Inflammatory macrophage (primary cell): ENCODE measurements at regions not wholly inside any gene's neighbourhood (a gene's known extent, or its start where the extent isn't known, plus 50 kb on each side); places are given as distances from the start of the nearest gene placed in this dataset.
A peak's percentile ranks its signal among the peaks of the same experiment; 100 is the strongest.
"Not testable (repeated sequence)": the region's sequence is repeated elsewhere in the genome, so short reads cannot be mapped to it uniquely, and the experiment has no call there.

ENCODE experiments used
- DNase-seq, 2 donors: peaks; one replicate each; pipeline ENCODE4 v3.0.0-alpha.2; 2020 to 2022

DNA sequence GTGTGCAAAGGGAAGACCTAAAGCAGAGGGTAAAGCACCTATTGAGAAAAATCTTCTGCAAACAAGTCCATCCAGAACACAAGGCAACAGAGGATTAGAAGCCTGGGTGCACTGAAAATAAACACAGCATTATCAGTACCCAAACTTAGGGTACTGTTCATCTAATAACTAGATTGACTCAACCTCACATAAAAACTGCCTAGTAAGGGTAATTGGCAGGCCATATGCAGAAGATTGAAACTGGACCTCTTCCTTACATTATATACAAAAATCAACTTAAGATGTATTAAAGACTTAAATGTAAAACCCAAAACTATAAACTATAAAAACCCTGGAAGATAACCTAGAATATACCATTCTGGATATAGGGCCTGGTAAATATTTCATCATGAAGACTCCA lies 91.2 kb upstream of the SIRPG start:
- DNase-seq, result no peak

DNA sequence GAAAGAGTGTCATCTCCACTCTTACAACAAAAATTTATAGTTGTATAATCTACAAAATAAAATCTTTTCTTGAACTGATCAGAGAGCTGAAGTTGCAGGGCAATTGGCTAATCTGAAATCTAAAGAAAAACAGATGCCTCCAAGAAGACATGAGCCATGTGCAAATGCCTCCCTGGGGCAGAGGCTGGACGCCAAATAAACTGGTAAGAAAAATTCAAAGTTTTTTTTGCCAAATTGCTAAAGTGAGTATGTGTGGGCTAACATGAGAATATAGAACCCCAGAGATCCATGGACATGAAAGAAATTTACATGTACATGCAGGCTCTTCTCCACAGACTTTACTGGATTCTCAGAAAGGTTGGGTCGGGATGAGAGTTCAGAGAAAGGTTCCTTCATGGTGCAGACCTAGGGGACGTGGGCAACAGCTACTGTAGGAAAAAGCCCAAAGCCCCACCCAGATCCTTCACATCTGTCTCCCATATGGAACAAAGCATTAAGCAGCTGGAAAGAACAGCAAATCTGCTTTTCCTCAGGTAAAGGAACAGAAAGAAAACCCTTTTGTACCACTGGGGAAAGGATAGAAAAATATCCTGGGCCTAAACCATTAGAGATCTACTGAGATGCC lies 90.5 kb upstream of the SIRPG start:
- no peak for DNase-seq

DNA sequence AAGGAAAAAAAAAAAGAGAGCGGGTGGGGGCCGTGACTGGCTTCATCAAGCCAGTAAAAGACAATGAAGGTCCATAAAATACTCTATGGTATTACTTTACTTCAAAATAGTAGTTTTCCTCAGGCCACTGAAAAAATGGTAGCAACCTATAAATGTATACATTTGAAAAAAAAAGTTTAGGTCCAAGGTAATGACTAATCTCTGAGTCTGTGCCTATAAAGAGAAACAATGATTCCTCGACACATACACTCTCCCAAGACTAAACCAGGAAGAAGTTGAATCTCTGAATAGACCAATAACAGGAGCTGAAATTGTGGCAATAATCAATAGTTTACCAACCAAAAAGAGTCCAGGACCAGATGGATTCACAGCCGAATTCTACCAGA lies 84.5 kb upstream of the SIRPG start:
- not testable (repeated sequence) for DNase-seq

DNA sequence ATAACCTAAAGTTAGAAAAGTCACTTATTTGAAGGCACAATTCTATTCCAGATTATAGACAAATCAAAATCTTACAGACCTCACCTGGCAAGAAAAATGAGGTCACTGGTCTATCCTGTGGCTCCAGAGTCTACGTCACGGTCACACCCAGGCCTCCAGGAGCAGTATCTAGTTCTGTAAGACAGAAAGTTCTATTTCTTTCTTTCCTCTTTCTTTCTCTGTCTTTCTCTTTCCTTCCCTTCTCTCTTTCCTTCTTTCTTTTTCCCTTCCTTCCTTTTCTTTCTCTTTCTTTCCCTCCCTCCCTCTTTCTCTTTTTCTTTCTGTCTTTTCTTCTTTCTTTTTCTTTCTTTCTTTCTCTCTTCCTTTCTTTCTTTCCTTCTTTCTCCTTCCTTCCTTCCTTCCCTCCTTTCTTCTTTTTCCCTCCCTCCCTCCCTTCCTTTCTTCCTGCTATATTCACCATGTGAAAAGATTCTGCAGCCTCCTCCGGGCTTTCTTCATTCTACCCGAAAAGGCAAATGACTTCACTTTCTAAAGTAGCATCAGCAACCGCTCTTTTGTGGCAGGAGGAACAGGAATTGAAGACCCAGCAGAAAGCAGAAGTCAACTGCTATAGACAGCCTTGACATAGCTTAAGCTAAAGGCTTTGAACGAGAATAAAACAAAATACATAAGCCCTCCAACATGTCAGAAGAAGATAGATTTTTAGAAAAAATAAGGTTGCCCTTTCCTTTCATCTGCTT lies 83.9 kb upstream of the SIRPG start:
- peak; percentile 80 to 84 for DNase-seq

DNA sequence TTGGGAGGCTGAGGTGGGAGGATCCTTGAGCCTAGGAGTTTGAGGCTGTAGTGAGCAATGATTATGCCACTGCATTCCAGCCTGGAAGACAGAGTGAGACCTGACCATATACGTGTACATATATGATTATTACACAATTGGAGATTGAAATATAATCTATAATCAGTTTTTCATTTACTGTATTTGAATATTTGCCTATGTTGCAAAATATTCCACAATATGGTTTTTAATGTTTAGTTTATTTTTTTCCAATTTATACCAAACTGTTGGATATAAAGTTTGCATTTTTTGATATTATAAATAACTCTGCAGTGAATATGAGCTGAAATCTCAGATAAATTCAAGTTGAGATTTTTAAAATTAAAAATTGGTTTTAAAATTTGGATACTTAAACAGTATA lies 79.6 kb upstream of the SIRPG start:
- DNase-seq, result no peak

DNA sequence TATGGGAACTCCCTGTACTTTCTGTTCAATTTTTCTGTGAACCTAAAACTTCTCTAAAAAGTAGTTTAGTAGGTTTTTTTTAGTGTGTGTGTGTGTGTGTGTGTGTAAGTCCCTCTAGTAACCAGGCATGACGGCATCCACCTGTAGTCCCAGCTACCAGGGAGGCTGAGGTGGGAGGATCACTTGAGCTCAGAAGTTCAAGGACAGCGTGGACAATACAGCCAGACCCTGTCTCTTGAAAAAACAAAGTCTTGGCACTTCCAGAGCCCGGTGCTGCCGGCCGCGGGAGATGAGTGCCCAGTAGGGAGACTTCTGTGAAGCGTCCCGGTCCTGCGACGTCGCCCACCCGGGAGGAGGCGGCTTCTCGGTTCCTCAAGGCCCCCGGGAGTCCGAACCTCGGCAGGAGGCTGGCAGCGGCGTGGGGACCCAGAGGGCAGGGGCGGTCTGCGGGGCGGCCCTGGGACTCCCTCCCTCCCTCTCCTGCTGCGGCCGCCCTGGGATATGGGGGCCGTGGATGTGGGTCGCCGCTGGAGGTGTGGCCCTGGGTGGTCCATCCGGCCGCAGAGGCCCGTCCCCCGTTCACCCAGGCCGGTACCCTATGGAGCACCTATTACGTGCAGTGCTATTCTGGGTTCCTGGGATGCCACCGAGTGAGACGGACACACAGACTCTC lies 78.0 kb upstream of the SIRPG start:
- DNase-seq, result no peak

DNA sequence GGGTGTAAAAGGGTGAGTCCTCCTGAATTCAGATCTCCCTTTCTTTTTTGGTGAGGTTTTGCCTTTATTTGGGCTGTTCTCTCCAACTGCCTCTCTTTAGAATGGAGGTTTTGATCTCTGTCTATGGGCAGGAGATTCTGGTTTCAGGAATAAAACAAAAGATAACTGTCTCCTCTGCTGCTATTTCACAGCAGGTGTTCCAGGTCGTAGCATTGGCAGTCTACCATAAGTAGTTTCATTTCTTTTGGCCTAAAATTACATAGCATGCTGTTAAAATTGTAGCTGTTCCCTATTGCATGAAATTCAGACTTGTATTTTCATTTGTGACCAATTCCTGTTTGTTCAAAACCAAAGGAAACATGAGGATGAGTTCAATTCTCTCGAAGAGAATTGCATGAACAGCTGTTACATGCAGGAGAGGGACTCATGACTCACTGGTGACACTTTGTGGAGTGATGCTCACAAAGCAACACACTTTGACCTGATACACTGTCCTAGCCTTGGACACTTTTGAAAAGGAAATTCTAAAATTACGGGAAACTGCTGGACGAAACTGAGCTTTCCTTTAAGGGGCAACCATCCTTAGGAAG lies 76.8 kb upstream of the SIRPG start:
- peak; percentile 60 to 71 for DNase-seq

DNA sequence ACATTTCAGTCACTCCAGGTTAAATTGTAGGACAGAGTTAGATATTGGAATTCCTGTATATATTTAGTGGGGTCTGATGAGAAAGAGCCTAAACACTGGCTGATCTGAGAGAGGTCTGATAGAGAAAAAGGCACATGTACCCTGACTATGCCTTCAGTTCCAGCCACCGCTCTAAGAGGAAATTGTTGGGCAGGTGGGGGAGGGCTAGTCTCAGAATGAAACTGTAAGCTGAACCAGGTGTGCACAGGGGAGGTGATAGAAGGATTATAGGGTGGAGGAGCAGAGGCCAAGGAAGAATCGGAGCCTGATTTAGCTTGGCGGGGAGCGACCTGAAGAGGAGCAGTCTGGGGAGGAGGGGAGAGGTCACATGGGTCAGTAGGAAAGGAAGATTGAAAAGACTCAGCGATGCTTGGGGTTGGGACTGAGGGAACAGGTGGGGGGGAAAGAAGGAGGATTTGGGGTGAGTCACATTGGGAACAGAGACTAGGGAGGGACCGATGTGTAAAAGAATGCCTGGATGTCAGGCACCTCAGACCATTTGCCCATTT lies 74.3 kb upstream of the SIRPG start:
- not testable (repeated sequence) for DNase-seq

DNA sequence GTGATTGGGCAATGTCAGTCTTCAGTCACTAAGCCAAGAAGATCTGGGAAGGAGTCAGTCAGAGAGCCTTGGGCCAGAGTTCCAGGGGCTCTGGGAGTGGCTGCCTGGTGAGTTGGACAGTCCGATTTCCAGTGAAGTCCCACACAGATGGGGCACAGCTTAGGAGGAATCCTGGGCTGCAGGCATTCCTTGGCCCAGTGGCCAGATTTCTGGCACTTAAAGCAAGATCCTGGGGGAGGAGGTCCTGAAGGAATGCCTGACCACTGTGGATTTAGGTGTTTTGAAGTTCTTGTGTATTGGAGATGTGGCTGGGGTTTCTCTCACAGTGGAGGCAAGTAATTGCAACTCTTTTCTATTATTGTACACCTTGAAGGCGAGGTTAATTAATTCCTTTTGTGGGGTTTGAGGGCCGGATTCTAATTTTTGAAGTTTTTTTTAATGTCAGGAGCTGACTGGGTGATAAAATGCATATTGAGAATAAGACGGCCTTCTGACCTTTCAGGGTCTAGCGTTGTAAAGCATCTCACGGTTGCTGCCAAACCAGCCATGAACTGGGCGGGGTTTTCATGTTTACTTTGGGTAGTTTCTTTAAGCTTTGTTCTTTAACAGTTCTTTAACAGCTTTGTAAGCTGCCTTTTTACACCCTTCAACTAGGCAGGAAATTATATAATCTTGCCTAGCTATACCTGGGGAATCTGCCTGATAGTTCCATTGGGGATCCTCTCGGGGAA lies 73.6 kb upstream of the SIRPG start:
- DNase-seq, result not testable (repeated sequence)

DNA sequence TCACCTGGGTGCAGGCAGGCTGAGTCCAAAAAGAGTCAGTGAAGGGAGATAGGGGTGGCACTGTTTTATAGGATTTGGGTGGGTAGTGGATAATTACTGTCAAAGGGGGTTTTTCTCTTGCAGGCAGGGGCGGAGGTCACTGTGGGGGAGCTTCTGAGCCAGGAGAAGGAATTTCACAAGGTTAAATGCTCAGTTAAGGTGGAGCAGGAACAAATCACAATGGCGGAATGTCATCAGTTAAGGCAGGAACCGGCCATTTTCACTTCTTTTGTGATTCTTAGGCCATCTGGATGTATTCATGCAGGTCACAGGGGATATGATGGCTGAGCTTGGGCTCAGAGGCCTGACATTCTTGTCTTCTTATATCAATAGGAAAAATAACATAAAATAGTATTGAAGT lies 69.7 kb upstream of the SIRPG start:
- DNase-seq, result not testable (repeated sequence)

DNA sequence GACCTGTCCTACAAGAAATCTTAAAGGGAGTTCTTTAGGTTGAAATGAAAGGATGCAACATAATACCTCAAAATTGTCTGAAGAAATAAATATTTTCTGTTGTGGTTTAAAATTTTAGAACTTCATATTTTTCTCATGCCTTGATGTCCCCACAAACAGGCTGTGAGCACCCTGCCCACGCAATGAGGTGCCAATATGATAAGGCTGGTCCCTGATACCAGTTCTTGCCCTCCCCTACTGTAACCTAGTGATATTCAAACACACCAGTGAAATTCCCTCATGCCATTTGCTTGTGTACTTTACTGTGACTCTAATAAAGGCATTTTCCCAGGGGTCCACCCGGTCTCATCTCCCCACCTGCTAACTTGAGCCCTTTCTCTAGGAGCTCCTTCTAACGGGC lies 67.3 kb upstream of the SIRPG start:
- DNase-seq, result no peak

DNA sequence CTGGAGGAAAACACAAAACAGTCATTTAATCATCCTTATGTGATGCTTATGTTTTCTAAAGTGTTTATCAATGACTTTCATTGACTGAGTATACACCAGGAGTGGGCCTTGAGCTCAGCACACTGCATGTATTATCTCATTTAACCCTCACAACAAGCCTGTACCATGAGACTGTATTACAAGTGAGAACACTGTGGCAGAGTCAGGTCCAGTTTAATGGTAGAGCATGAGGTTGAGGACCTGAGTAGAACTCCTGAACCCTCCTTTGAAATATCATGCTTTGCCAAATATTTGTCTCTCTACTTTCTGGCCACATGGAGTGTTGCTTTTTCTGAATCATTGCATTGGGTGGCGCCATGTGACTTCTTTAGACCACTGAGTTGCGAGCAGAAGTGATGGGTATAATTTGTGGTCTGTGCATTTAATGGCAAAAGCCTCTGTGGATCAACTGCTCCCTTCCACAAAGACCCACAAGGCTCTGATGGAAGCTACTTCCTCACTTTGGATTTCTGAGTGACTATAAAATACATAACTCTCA lies 65.0 kb upstream of the SIRPG start:
- DNase-seq, result no peak

DNA sequence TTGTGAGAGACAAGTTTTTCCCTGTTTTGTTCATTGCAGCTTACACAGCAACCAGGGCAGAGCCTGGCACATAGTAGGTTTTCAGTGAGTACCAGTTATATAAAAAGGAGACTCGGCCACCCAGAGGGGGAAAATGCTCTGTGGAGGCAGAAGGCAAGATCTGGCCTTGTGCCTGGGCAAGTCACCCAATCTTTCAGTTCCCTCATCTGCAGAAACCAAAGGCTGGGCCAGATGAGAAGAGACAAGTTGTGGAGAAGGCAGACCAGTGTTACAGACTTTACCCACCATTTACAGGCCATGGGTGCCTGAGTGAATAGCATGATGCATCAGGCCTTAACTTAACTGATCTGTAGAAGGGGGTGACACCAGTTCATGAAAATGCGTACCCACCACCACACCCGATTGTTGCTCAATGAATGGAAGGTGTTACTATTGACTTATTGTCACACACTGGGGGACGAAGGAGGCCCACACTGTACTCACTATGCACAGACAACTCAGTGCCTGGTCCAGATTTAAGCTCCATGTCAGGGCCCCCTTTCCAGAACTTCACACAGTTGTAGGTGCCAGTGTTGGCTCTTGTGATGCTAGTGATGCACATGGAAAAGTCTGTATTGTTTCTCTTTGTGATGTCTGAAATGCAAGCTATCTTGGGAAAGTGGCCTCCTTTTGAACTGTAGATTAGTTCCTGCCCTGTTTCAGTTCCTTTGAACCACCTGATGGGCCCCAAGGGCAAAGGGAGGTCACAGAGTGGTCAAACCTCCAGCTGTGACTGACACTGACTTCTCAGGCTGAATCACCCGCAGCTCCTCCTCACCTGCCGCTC lies 64.3 kb upstream of the SIRPG start:
- no peak for DNase-seq

DNA sequence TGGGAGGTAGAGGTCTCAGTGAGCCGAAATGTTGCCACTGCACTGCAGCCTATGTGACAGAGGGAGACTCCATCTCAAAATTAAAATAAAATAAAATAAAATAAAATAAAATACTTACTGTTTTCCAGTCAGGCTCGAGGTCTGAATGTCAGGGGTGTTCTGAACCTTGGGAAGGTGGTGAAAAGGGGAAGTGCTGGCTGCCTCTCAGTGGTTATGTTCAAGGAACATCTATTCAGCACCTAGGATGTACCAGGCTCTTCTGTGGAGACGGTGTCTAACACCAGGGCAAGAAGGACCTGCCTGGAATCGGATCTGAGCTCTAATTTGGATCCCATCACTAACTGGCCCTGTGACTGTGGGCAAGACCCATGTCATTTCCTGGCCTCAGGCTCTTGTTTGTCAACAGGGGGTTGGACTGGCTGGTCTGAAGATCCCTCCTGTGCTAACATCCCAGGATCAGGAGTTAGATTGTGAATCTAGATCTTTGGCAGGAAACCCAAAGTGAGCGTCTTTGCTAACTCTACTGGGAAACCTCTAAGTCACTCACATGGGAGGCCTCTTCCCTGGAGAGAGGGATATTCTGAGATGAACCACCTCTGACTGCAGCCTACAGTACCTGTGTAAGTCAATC lies 63.4 kb upstream of the SIRPG start:
- DNase-seq, result no peak

DNA sequence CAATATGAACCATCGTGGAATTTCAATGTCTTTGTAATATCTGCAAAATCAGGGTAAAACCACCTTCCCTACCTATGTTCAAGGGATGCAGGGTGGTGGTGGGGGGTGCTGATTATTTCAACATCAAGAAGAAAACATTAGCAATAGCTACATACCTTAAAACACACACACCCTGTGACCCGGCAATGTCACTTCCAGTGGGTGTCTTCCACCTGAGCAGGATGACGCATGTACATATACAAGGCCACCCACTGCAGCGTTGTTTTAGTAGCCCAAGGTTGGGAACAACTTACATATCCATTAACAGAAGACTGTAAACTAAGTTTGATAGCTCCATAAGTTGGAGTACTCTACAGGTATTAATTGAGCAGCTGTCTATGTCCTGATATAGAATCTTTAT lies 62.6 kb upstream of the SIRPG start:
- DNase-seq, result no peak

DNA sequence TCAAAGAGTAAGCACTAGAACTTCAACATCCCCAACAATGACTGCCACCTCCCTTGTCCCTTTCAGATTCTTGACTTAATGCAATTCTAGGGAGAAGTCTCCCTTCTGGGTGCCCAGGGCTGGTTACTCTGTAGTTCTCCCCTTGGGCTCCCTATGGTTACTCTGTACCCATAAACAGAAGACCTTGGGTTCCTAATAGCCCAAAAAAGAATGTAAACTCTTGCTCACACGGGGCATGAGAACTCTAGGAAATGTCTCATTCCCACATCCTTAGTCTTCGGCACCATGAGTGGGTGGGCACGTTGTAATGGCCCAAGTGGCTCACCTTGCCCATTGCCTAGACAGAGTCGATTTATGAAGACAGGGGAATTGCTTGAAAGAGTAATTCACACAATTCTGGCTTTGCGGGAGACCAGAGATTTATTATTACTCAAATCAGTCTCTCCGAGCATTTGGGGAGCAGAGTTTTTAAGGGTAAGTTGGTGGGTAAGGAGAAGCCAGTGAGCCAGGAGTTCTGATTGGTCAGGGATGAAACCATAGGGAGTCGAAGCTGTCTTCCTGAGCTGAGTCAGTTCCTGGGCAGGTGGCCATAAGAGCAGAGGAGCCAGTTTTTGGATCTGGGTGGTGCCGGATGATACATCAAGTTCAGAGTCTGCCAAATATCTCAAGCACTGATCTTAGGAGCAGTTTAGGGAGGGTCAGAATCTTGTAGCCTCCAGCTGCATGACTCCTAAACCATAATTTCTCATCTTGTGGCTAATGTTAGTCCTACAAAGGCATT lies 61.2 kb upstream of the SIRPG start:
- no peak for DNase-seq

DNA sequence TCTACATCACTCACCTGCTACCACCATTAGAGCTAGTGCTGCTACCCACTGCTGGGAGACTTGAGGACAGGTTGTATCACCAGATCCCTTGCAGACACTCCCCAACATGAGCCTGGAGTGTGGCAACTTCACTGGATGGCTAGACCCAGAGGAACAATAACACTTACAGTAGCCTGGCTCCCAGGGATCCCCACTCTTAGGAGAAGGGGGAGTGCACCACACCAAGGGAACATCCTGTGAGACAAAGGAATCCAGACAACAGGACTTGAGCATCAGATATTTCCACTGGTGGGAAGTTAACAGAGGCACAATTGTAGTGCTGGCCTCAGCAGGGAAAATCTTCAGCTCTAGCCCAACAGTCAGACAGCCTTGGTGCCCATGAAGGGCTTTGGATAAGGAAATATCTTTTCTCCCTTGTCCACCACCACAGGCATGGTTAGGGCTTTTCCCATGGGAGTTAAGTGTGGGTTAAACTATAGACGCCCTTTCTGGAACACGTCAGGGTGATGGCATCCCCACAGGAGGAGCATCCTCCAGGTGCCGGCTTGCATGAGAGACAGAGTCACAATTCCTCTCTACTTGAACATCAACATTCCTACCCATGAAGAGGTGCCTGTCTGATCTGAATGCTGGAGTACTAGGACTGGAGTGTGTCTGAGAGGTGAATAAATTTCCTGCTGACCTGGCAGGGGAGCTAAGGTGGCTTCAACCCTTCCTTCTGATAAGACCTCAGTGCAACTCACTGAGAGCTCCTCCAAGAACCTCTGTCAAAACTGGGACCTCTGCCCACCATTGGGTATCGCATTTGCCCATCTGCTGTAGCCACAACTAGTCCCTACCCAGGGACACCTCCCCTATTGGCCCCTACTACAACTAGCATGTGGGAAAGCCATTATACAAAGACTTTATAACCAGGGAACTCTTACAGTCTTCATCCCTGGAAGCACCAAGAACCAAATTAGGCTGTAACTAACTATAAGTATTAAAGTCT lies 55.4 kb upstream of the SIRPG start:
- DNase-seq, result no peak

DNA sequence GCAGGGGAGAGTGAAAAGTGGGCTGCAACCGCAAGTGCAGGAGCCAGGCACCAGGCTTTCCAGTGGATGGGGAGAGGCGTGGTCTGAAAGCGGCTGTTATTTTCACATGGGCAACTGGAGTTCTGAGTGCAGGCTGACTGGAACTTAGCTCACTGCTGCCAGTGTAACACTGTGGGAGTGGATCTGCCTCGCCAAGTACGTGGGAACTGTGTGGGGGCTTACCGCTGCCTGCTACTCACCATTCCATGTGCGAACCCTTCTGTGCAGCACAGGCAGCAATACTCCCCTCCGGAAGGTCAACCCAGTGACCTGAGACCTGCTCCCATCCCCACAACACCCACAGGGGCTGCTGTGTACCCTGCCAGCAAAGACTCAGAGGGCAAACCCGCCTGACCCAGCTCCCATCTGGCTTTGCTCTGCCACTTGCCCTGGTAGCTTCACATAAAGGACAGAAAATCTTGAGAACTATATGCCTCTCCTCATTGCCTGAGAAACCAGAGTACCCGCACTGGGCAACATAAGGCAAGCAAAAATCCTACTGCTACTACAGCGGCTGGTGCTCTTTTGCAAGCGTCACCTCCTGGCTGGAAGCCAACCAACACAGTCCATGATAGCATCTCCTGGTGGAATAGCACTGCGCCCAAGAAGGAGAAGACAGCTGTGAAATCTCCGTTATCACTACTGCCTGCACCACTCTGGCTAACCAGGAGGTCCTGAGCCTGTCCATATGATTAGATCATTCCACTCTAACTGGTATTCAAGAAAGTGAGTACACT lies 54.4 kb upstream of the SIRPG start:
- no peak for DNase-seq
